Activated CD8-positive, alpha-beta memory T cell treated with anti-CD3 and anti-CD28 coated beads, Interleukin-2, amount 50 U/mL, for 48 hours (primary cell): ENCODE measurements at regions not wholly inside any gene's neighbourhood (a gene's known extent, or its start where the extent isn't known, plus 50 kb on each side); places are given as distances from the start of the nearest gene placed in this dataset.

ENCODE experiments used
- DNase-seq: peaks from one replicate; pipeline ENCODE4 v3.0.0-alpha.2; 2020

- no peak for DNase-seq
These were observed 62.4 kb upstream of the MDFIC start for GRCh38 chr7:114859477-114859876.

GRCh38 chr7:114860206-114860605 is 61.7 kb upstream of the MDFIC start:
- DNase-seq, result no peak

- no peak for DNase-seq
These were observed 59.5 kb upstream of the MDFIC start for GRCh38 chr7:114862406-114862805.

GRCh38 chr7:114864278-114864677 is 57.6 kb upstream of the MDFIC start:
- no peak for DNase-seq

GRCh38 chr7:114865564-114865963 is 56.3 kb upstream of the MDFIC start:
- DNase-seq, result peak; percentile 65
